GM21423 (cell line): ENCODE measurements at regions not wholly inside any gene's neighbourhood (a gene's known extent, or its start where the extent isn't known, plus 50 kb on each side); places are given as distances from the start of the nearest gene placed in this dataset.
"Not testable (repeated sequence)": the region's sequence is repeated elsewhere in the genome, so short reads cannot be mapped to it uniquely, and the experiment has no call there.

Source experiments
- ATAC-seq: cut with Tn5 transposase; IDR thresholded peaks from one replicate; pipeline ENCODE4 v1.9.1; 2021; ENCODE audit warnings: mild to moderate bottlenecking, moderate library complexity; ENCODE audit not compliant: unreplicated experiment

DNA sequence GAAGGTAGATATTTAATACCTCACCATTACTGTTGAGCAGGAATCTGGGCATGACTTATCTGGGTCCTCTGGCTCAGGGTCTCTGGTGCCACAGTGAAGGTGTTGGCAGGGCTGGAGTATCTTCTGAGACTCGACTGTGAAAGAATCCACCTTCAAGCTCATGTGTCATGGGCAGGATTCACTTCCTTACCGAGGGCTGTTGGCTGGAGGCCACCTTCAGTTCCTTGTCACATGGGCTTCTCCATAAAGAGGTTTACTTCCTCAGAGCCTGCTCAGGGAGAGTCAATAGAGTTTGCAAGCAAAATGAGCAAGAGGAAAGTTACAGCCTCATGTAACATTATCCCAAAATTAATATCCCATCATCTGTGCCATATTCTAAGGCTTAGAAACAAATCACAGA, 459.5 kb downstream of the NR2F2 start:
- ATAC-seq = no peak

DNA sequence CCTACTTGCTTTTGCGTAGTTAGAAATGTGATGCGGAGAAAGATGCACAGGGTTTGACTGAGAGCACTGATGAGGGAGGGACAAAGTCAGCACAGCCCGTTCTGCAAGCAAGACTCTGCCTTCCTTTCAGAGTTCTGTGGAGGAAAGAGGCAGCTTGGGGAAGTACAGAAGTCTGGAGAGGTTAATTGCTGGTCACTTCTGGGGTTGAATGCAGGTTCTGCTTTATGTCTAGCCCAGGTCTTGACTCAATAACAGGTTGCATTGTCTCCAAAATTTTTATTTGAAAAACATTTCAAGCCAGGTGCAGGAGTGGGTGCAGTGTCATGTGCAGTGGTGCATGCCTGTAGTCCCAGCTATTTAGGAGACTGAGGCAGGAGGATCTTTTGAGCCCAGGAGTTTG, 461.7 kb downstream of the NR2F2 start:
- ATAC-seq = no peak

DNA sequence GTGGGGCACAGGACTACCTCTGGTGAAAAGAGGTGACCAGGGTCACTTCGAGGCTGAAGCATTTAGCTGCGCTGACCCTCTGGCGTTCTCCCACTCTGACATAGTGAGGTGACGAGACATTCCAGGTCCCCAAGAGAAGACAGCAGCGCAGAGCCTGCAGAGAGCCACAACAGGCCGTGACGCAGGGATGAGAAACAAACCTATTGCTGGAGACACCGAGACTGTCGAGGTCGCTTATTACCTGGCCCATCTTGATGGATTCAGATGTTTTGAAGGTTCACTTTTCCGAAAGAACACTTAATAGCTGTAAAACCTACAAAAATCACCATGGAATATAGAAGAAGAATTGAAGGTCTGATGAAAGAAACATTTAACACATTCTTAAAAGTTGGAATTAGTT, 466.3 kb downstream of the NR2F2 start:
- ATAC-seq = no peak

DNA sequence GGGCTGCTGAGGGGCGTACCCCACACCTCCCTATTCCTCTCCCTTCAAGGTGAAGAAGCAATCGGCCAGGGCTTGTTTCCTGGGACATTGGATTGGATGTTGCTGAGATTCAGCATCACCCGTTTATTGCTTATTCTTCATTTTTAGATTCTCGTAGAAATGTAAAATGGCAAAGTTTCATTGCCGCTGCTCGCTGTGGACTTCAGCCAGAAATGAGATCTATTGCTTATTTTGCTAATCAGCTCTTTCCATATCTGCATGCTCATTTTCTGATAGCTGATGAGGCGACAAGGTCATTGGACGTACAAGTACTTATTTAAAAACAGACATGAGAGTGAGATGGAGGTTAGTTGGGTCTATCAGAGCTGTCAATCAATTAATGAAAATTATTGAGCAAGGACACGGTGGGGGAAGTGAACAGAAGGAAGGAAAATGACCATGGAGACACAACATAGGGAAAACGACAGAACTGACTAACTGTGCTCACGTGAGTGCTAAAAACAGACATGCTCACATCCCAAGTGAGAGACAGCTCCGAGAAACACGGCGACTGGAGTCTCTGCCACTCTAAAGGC, 471.2 kb downstream of the NR2F2 start:
- ATAC-seq = no peak

DNA sequence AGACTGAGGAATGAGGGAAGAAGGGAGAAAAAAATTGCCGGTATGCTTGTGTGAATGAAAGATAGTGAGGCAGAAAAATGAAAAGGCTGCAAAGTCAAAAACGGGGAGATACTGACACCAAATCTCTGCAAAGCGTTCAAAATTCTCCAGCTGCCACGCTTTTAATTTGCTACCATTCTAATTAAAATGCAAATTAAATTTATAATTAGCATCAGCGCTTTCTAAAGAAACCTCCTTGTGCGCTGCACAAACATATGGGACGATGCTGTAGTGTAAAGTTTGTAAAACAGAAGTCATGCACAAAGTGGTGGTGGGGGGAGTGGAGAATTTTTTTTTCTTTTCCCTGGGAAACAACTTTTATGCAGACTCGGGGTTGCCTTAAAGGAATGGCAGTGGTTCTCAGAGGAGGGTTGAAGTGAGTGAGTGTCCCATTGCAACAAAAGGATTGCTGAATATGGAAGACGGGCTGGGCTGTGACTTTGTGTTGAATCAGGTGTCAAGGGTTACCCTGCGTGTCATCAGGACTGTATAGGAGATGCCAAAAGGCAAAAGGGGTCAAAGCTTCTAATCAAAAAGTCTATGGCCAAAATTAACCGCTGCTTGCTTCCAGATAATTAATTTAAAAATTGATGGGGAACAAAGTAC, 472.2 kb downstream of the NR2F2 start:
- ATAC-seq = no peak

DNA sequence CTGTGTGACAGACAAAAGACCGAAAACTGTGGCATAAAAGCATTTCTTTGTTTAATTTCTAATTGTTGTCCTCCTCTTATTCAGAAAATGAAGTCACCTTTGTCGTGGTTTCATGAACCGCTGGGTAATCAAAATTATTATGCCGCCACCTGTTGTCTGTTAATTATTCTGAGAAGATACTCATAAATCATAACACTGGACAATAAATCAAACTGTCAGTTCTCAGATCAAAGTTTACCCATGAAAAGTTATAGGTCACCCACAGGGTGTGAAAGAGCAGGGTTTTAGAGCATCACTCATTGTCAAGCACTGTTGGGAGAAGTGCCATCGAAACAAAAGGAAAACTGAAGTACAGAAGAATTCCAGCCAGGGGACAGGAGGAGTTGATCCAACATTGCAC, 474.3 kb downstream of the NR2F2 start:
- no peak for ATAC-seq

DNA sequence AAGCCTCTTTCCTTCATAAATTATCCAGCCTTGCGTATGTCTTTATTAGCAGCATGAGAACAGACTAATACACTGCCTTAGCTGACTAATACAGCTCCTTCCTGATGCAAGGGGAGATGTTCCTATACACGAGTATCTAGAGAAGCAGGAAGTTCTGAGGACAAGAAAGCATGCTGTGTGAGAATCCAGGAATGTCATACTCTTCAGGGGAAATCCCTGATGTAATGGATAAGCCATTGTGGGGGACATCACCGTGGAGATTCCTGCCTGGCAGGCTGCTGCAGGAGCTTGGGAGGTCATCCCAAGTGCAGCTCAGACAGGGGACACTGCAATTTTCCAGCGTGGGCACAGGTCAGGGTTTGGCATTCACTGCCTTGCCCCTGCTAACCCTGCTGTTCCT, 476.9 kb downstream of the NR2F2 start:
- no peak for ATAC-seq

DNA sequence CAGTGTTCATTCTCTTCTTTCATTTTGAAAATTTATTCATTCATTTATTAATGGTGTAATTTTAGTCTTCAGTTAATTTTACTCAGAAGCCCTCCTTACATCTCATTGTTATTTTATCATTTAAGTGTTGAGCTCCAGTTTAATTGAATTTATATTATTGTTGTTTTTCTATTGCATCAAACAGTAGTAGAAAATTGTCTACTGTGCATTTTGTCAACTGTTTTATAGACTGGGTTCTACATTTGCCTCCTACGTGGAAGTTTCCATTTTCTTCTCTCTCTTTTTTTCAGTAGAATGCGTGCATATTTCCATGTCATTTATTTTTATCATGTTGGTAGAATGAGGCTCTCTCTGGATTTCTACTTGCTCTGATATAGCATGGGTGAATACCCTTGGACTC, 487.4 kb downstream of the NR2F2 start:
- no peak for ATAC-seq

DNA sequence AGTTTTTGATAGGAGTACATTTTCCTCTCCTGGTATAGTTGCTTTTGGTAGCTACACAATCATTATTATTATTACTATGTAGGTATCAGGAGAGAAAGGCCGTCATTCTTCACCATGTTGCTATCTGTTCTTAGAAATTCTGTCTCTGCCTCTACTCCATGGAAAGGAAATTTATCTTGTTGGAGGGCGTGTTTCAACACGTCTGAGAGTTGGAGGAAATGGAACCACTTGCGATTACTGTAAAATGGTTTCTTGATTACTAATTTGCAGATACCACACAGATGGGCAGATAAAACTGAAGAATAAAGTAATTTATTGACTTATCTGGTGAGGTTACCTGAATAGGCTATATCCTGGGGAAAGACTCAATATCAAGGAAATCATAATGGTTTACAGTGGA, 488.4 kb downstream of the NR2F2 start:
- ATAC-seq = no peak

DNA sequence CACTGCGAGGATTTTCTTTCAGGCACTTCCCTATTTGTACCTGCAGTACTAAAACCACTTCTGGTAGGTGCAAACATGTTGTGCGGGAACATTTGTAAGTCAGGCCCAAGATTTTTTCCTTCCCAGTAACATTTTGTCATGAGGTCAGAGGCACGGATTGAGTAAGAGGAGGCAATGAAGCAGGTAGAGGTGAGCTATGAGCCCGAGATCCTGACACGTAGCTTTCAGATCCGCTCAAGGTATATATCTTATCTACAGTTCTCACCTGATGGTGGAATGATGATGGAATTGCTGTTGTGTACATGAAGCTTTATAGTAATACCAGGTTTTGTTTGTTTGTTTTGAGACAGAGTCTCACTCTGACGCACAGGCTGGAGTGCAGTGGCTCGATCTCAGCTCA, 497.5 kb downstream of the NR2F2 start:
- ATAC-seq = no peak

DNA sequence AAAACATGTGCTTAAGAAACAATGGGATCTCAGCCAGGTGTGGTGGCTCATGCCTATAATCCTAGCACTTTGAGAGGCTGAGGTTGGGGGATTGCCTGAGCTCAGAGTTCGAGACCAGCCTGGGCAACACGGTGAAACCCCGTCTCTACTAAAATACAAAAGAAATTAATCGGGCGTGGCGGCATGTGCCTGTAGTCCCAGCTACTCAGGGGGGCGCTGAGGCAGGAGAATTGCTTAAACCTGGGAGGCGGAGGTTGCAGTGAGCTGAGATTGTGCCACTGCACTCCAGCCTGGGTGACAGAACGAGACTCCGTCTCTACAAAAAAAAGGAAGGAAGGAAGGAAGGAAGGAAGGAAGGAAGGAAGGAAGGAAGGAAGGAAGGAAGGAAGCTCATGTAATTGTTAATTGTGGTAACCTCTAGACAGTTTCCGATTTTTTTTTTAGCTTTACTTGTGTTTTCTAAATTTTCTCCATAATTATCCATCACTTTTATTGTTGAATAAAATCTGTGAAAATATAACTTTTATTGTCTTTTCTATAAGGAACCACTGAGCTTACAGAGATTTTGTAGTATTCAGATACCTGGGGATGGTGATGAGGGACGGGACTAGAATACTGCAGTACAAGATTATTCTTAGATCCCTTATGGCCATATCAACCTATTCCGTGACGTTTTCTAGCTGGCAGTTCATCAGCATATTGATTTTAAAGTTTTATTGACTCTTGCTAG, 506.9 kb downstream of the NR2F2 start:
- ATAC-seq = no peak

DNA sequence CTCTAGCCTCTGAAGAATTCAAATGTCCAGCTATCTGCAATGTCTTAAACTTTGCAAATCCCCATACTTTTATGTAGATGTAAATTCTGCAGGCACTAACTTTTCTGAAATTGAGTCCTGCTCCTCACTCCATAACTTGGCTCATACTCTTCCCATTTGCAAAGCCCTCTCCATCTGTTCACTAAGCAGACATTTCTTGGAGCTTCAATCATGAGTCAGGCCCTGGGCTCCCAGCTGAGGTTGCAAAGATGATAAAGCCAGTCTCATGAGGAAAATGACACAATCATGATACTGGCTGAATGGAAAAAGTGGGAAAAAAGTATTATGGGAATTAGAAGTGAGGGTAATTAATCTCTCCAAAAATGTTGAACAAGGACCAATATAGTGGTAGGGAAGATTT, 507.6 kb downstream of the NR2F2 start:
- no peak for ATAC-seq

DNA sequence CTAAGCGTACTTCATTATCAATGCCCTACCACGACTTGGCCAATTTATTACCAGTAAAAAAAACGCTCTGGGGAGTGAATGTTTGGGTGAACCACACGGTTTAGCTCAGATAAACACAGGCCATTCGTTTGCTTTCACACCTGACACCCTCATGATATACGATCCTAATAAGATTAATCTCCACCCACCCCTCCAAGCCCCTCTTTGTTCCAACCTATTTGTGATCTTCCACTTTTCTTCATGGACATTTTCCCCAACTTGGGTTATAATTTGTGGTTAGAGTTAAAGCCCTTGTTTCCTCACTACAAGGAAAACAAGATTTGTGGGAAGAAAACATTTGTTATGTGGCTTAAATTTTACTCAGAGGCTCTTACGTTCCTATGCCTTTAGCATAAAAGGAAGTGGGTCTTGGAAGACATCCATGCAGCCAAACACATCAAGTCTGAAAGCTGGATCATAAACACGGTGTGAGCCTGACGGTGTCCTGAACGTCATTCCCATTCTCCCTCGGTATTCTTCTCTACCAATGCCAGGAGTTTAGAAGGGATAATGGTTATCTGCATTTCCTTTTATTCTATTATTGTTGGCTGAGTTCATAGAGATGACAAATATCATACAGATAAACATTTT, 518.9 kb downstream of the NR2F2 start:
- no peak for ATAC-seq

DNA sequence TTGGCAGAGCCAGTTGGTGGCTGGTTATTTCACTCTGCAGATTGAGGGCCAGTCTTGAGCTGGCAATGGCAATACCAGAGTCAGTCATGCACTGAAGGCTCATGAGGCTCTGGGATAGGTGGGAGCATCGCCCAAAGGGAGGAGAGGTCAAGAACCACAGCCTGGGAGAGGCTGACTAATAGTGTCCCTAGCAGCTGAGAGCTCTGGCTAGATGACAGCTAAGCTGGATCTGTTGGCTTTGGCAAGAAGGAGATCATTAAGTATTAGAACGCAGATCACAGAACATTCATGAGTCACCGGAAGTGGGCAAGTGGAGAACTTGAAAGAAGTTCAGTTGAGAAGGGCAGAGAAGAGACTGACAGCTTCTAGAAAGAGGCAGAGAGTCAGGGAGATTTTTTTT, 521.1 kb downstream of the NR2F2 start:
- ATAC-seq = no peak

DNA sequence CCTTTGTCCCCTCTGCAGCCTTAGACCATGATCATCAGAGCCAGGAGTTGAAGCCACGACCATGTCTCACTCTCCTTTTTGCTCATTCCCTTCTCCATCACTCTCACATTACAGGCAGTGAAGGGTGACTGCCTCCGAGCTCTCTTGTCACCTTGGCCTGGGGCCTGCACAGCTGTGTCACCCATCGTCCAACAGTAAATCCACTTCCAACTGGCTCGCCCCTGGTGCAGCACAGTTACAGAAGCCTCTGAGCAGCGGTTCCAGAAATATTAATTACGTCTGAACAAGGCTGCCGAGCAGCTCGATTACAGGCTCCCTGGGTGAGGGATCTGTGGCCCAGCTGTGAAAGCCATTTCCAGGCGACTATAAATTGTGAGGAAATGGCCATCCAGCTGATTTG, 528.2 kb downstream of the NR2F2 start:
- ATAC-seq = no peak

DNA sequence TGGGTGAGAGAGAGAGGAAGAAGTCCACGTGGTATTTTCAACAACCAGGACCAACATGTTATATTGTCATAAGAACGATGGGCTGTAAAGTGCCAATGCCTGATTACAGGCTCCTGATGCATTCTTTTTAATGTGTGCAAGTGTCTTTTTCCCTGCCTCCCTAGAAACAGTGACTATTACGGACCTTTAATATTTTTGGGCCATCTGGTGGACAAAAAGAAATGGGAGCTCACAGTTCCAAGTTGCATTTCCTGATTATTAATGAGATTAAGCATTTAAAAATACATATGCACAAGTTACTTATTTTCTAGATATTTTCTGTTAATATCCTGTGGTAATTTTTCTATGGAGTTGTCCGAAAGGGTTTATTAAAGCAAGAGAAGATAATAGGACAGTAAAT, 530.2 kb downstream of the NR2F2 start:
- ATAC-seq = no peak

DNA sequence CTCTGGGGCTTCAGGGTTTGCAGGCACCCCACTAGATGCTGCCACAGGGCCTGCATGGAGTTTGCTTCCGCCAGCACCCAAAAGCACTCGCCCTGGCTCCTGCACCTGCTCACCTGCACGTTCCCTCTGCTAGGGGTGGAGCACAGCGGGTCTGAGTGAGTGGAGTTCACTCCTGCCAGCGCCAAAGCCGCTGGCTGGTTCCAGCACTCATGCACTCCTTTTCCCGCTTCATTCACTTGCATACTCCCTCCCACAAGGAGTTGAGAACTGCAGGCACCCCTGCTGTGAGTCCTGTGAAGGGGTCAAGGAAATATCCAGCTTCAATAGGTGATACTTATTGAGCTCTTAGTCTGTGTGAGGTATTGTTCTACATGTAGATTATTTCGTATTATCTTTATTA, 537.5 kb downstream of the NR2F2 start:
- no peak for ATAC-seq

DNA sequence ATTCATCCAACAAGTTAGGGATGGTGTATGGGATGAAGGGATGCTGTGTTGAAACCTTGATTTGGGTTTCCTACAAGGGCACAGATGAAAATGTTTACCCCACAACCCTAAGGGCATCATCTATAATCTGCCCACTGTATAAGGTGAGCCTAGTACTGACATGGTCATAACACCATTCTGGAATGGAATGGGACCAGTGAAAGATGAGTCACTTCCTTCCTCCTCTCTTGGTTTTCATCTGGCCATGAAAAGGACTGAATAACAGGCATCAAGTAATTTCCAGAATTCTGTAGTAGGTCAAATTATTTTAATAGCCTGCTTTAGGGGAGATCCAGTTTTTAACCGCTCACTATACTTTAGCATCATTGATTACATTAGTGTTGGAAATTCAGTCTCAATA, 538.6 kb downstream of the NR2F2 start:
- no peak for ATAC-seq

DNA sequence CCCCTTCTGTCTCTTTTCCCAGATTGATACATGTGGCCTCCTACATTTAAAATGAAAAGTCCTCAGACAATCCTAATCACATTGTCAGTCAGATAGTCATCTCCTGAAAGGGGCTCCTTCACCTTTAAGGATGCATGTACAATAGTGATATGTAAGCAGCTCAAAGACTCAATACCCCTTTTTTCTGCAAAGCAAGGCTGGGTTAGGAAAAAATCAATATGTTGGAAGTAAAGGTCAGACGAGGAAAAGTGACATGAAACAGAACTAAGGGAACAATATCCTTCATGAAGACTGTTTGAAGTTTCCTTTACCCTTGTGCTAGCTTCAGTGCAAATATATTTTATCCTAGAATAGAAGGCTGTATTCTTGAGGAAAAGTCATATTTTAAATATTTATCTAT, 539.3 kb downstream of the NR2F2 start:
- no peak for ATAC-seq

DNA sequence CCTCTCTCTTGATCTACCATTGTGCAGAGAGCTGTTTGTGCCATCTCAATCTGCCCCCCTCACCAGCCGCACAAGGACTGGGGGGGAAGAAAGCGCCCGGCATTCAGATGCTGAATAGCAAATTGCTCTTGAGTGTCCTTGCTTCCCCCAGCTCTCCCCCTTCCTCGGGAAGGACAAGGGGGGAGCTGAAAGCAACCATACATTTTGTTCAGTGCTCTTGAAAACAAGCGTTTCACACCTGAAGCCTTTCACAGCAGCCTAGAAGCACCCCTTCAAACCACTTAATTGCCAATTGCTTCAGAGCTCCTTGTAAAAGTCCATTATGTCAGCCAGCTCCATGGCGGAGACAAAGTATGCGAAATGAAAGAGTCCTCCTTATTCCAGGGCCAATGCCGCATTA, 540.1 kb downstream of the NR2F2 start:
- ATAC-seq = no peak

DNA sequence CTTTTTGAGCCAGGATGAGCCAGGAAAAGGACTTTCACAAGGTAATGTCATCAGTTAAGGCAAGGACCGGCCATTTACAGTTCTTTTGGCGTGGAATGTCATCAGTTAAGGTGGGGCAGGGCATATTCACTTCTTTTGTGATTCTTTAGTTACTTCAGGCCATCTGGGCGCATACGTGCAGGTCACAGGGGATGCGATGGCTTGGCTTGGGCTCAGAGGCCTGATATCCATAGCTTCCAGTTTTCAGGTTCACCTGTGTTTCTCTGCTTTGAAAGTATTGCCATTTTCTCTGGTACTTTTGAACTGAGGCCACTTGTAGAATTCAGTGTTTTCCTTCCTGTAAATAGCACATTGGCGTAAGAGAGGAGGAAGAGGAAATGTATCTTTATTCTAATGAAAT, 546.9 kb downstream of the NR2F2 start:
- not testable (repeated sequence) for ATAC-seq

DNA sequence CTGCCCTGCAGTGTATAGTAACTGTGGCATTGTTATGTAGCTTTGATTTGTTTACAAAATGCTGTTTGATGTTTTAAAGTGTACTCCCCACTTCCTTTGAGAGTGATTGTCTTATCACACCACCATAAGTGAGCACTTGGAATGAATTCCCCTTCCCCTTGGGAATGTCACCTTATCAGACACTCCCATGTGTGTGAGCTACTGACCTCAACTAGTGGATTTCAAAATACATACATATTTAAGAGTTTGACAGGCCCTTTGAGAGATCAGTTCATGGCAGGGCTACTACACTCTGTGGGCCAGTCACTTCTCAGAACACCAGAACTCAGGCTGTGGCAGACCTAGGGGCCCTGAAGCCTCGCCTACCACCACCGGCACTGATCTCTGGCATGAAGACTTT, 547.6 kb downstream of the NR2F2 start:
- ATAC-seq = no peak
